ENCODE measurements at regions not wholly inside any gene's neighbourhood (a gene's known extent, or its start where the extent isn't known, plus 50 kb on each side); places are given as distances from the start of the nearest gene placed in this dataset.
A peak's percentile ranks its signal among the peaks of the same experiment; 100 is the strongest.

GRCh38 chr10:34033078-34033477 lies 698.6 kb upstream of the NRP1 start:
- 81 to 88% (median 86%) methylated on average over 5 of the region's 5 CpGs for WGBS, 4 donors
- no peak overlapping the region for H3K4me3 ChIP-seq
- no peaks in the 10 kb centered on the region for H3K36me3 ChIP-seq (replicated peaks in 1 of 2)
- no peak for DNase-seq
- no peaks in the 10 kb centered on the region for H3K4me1 ChIP-seq (replicated peaks in 1 of 2)
- intact Hi-C loops (cut with DNase I) = no loop called here
- no peak for TF ChIP-seq POLR2A (IDR thresholded peaks at IDR 0.05)
- no peak for TF ChIP-seq CTCF (IDR thresholded peaks at IDR 0.05)
- H3K27ac ChIP-seq = no peak overlapping the region
- no peaks in the 10 kb centered on the region for H3K27me3 ChIP-seq
- H3K9me3 ChIP-seq (replicated peaks in 1 of 3) = no peaks in the 10 kb centered on the region

- H3K36me3 ChIP-seq (replicated peaks in 1 of 2) = no peaks in the 10 kb centered on the region
- TF ChIP-seq CTCF (IDR thresholded peaks at IDR 0.05) (no peak), POLR2A (IDR thresholded peaks at IDR 0.05) (no peak)
- no peaks in the 10 kb centered on the region for H3K27me3 ChIP-seq
- no peaks in the 10 kb centered on the region for H3K9me3 ChIP-seq (replicated peaks in 1 of 3)
- H3K4me3 ChIP-seq = no peak overlapping the region
- WGBS, 4 donors = 95 to 100% (median 98%) methylated on average over 3 of the region's 3 CpGs
- no peak for DNase-seq
- H3K27ac ChIP-seq = no peak overlapping the region
- no peaks in the 10 kb centered on the region for H3K4me1 ChIP-seq (replicated peaks in 1 of 2)
- intact Hi-C loops (cut with DNase I) = no loop called here
Measured at GRCh38 chr10:34032564-34032963, 698.1 kb upstream of the NRP1 start.

- H3K4me3 ChIP-seq = no peak overlapping the region
- no peaks in the 10 kb centered on the region for H3K36me3 ChIP-seq (replicated peaks in 1 of 2)
- H3K9me3 ChIP-seq (replicated peaks in 1 of 3) = no peaks in the 10 kb centered on the region
- peak; percentile 23 to 75 (median 57) for DNase-seq
- H3K27me3 ChIP-seq = peaks cover 5% of the 10 kb centered on the region
- intact Hi-C loops (cut with DNase I) = no loop called here
- no peaks in the 10 kb centered on the region for H3K4me1 ChIP-seq (replicated peaks in 1 of 2)
- TF ChIP-seq CTCF (IDR thresholded peaks at IDR 0.05) (no peak), POLR2A (IDR thresholded peaks at IDR 0.05) (no peak)
- 30 to 56% (median 46%) methylated on average over 3 of the region's 3 CpGs for WGBS, 4 donors
- no peak overlapping the region for H3K27ac ChIP-seq
Measured at GRCh38 chr10:34031400-34031799, 696.9 kb upstream of the NRP1 start.

GRCh38 chr10:34029455-34029854 lies 695.0 kb upstream of the NRP1 start:
- Histone ChIP-seq H3K27ac (no peak overlapping the region), H3K27me3 (peaks cover 8% of the 10 kb centered on the region), H3K36me3 (replicated peaks in 1 of 2) (no peaks in the 10 kb centered on the region), H3K4me3 (no peak overlapping the region), H3K4me1 (replicated peaks in 1 of 2) (no peaks in the 10 kb centered on the region), H3K9me3 (replicated peaks in 1 of 3) (no peaks in the 10 kb centered on the region)
- DNase-seq = no peak
- 92 to 97% (median 94%) methylated on average over 10 of the region's 10 CpGs for WGBS, 4 donors
- TF ChIP-seq POLR2A (IDR thresholded peaks at IDR 0.05) = no peak
- TF ChIP-seq CTCF (IDR thresholded peaks at IDR 0.05) = no peak
- intact Hi-C loops (cut with DNase I) = no loop called here

Data from adrenal gland (tissue), 9 donors.